HG03521 (cell line): ENCODE measurements at regions not wholly inside any gene's neighbourhood (a gene's known extent, or its start where the extent isn't known, plus 50 kb on each side); places are given as distances from the start of the nearest gene placed in this dataset.
A peak's percentile ranks its signal among the peaks of the same experiment; 100 is the strongest.
"Not testable (repeated sequence)": the region's sequence is repeated elsewhere in the genome, so short reads cannot be mapped to it uniquely, and the experiment has no call there.

Experiments
- ATAC-seq: cut with Tn5 transposase; IDR thresholded peaks from one replicate; pipeline ENCODE4 v1.9.1; 2021; ENCODE audit warnings: mild to moderate bottlenecking, moderate library complexity; ENCODE audit not compliant: unreplicated experiment

DNA sequence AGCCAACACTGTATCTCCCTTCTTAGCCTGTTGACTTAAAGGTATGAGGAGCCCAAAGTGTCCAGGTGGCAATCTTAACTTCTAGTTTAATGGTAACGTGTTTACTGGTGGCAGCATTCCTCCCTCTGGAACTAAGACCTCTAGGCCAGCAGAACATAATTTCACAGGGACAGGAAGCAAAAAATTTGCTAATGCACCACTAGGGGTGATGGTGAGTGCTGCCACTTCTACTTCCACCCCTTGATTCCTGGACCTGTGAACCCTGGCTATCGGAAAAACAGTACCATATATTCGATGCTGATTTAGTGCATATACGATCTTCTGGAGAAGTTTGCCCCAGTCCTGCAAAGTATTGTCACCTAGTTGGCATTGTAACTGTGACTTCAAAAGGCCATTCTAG, 743.2 kb upstream of the RGMB start:
- not testable (repeated sequence) for ATAC-seq

DNA sequence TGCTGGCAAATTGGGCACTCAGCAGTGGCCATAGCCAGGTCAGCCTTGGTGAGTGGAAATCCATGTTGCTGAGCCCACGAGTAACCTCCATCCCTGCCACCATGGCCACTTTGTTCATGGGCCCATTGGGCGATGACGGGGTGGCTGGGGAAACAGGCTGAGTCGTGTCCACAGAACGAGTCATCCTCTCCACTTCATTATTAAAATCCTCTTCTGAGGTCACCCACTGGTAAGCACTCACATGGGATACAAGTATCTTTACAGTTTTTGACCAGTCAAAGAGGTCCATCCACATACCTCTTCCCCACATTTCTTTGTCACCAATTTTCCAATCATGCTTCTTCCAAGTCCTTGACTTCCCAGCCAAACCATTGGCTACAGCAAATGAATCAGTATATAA, 742.4 kb upstream of the RGMB start:
- ATAC-seq, result not testable (repeated sequence)

DNA sequence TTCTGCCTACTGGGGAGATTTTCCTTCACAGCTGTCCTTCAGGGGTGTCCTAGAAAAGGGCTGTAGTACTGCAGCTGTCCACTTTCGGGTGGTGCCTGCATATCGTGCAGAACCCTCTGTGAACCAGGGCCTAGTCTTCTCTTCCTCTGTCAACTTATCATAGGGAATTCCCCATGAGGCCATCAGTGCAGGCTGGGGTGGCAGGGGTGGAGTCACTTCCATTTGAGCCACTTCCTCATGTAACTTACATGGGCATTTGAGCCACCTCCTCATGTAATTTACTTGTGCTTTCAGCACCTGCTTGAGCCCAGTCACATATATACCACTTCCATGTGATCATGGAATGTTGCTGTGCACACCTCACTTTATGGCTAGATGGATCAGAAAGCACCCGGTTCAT, 742.0 kb upstream of the RGMB start:
- no peak for ATAC-seq

DNA sequence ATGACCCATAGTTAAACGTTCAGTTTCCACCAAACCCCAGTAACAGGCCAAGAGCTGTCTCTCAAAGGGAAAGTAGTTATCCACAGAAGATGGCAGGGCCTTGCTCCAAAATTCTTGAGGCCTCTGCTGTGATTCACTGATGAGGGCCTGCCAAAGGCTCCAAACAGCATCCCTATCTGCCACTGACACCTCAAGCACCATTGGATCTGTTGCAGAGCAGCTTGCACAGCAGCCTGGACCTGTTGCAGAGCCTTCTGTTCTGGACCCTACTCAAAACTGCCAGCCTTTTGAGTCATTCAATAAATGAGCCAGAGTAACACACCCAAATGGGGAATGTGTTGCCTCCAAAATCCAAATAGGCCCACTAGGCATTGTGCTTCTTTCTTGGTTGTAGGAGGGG, 741.5 kb upstream of the RGMB start:
- no peak for ATAC-seq

DNA sequence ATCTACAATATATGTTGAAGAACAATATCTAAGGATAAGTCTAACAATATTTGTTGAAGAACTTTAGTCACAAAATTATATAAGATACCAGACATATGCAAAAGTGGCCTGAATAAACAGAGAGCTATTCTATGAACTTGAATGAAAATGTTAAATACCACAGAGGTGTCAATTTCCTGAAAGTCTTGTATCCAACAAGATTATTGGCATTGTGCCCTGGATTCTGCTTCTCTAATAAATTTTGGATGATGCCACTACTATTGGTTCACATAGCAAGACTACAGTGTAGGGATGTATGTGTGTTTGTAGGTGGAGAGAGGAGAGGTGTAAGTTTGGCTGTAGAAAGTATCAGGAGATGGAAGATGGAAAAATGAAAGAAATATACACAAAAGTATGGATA, 731.8 kb upstream of the RGMB start:
- ATAC-seq, result no peak

DNA sequence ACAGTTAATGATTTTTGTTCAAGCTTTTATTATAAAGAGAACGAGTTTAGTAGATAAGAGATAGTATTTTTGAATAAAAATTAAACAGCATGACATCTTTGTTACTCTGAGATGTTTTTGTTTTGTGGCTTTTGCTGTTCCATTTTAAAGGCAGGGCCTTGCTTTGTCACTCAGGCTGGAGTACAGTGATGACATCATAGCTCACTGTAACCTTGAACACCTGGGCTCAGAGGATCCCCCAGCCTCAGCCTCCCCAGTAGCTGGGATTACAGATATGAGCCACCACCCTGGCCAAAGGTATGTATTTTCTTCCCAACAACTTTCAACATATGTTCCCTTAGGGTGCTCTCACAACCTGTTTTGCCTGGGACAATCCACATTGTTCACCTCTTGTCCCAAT, 730.9 kb upstream of the RGMB start:
- no peak for ATAC-seq

DNA sequence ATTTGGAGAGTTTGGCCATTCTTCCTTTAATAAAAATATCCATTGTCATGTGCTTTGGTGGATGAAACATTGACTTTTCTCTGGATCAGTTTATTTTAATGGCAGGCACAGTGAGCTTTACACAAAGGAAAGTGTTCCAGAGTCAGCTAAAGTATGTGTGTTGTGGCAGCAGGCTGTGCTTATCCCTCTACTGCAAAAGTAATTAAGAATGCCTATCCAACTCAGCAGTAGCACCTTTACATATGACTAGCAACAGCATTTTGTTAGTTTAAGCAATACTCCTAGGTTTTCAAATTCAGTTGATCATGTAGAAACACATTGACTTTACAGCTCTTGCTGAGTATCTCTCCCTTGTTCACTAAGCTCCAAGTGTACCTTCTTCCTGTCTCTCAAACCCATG, 730.5 kb upstream of the RGMB start:
- no peak for ATAC-seq

DNA sequence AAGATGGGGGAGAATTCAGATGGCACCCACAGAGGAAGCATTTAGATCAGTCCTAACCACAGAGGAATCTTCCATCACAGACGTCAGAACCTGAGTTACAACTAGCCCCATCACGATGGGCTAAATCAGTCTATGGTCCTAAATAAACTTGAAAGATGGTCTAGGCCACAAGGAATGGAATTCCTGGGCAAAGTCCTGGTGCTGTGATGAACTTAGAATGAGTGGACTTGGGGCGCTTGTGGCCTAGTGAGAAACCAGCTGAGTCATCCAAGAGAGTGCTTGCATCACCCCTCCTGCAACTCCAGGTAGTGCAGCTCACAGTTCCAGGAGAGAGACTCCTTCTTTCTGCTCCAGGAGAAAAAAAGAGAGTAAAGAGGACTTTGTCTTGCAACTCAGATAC, 722.9 kb upstream of the RGMB start:
- no peak for ATAC-seq

DNA sequence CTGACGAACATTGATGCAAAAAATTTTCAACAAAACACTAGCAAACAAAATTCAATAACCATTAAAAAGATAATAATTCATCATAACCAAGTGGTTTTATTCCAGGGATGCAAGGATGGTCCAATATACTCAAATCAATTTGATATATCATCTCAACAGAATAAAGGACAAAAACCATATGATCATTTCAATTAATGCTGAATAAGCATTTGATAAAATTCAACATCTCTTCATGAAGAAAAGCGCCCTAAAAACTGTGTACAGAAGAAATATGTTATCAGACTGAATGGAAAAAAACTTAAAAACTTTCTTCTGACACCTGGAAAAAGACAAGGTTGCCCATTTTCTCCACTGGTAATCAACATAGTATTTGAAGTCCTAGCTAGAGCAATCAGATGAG, 720.3 kb upstream of the RGMB start:
- ATAC-seq, result no peak

DNA sequence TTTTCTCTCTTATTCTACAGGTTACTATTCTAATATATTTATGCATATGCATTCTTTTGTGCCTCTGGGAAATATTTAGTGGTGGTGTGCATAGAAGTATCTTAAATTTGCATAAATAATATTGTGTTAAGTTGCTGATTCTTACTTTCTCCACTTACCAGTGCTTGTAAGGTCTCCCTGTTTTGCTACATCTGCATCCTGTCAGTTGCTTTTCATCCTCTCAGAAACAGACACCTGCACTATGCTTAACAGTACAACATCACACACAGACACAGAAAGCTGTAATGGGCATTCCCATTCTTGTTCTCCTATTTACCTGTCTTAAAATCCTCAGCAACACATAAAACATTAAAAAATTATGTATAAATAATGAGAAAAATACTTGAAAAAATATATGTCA, 713.3 kb upstream of the RGMB start:
- ATAC-seq, result no peak

DNA sequence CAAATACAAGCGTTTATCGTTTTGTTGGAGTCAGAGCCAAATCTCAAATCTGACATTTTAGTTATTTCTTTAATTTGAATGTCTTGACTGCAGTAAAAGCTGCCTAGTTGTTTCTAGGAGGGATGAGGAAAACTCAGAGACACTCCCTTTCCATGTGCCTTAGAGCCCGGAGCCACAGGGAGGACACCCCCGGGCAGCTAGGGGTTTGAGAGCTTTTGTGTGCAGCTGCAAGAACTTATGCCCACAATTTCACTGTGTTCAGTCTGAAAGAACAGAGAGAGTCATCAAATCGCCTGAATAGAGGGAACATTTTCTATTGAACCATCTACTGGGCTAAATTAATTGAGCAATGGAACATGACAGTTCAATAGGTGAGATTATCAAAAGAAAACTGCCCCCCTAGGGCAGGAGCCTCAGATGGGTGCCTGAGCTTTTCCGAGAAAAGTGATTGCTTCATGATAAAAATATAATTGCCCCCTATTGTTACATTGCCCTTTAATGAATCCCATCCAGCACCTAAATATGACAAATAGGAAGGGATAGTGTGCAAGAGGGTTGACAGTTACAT, 709.3 kb upstream of the RGMB start:
- no peak for ATAC-seq

DNA sequence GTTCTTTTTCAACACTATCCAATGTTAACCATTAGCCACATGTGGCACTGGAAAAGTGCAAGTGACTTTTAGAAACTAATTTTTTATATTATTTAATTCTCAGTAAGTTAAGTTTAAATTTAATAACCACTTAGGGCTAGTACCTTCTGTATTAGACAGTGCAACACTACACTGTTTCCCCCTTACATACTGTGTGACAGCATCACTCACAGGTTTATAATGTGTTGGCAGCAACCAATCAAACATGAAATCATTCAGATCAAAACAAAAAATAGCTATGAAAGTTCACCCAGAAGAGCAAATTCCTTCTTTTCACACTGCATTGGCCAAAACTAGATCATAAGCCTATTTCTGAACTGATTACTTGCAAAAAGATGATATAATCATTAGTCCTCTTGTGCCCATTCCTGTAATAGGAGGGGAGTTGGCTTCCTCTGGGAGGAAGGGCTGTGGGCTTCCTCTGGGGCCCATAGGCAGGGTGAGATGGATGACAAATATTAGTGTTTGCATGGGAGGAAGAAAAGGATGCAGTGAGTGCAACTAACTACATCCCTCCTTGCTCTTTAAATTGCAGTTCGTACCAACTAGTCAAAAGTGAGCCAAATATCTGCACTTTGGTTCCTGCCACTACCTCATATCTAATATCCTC, 708.1 kb upstream of the RGMB start:
- ATAC-seq, result no peak

DNA sequence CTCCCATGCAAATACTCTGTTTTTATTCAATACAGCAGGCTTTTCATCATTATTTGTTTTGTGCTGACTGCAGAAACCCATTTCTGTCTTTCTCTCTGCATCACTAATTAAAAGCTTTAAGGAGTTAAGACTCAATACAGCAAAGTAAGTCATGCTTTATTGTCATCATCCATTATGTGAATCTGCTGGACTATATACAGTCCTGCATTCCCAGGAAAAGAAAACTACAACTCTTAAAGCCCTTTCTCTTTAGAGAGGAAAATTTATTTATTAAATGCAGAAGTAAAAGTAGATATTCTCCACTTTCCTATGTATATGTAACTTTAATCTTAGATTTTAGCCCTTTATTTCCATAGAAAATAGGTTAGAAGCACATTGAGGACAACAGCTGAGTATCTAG, 706.6 kb upstream of the RGMB start:
- no peak for ATAC-seq

DNA sequence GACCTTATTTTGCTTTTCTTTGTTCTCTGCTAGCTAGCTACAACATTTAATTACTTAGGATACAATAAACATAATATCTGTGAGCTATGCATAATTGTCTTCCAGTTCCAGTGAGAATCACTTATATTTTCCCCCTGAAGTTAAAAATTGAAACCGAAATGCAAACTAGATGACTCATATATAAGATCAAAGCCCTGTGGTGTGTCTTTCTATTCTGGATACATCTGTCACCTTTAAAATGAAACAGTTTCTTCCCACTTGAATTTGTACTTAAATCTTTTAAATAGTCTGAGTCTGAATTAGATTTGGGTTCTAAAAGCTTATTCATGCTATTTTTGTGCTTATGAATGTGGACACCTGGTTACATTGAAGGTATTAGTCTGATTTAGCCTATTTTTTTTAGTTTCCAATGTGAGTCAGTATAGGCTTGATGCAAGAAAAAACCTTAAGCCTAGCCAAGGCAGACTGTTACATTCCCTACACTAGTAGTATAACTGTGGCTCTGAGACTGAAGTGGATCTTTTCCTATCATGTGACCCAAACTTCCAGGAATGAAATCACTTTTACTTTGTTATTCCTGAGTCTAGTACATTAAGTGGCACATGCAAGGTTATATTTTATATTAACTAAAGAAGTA, 703.5 kb upstream of the RGMB start:
- peak; percentile 80 for ATAC-seq

DNA sequence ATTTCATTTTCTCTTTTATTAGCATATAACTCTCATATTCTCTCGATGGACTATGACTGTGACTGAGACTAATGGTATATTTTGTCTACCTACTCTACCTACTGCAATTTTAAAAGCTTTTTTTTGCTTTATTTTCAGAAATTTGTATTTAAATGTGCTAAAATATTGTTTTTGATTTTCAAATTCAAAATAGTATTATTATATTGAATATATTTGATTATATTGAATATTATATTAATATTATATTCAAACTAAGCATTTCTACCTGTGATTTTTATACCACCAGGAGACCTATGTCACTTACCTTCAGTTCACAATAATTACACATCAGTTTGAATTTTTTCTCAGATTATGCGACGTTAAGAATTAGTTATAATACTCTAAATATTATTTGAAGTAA, 700.5 kb upstream of the RGMB start:
- ATAC-seq, result no peak

DNA sequence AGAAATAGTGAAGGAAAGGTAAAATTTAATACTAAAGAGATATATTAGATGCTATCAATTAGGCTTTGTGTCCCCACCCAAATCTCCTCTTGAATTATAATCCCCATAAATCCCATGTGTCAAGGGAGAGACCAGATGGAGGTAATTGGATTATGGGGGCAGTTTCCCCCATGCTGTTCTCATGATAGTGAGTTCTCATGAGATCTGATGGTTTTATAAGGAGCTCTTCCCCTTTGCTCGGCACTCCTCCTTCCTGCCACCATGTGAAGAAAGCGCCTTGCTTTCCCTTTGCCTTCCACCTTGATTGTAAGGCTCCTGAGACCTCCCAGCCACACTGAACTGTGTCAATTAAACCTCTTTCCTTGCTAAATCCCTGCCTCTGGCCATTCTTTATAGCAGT, 697.0 kb upstream of the RGMB start:
- no peak for ATAC-seq

DNA sequence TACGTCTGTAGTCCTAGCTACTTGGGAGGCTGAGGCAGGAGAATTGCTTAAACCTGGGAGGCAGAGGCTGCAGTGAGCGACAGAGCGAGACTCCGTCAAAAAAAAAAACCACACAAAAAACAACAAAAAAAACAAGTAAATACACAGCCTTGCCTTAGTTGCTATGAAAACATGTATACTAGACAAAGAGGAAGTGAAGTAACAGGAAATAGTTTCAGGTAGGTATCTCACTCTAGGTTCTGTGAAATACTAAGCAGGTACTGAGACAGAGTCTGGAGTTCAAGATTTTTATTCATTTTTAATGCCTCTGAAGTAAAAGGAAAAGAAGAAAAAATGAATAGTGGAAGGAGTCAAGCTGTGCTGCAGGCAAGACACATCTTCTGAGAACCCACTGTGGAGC, 687.9 kb upstream of the RGMB start:
- ATAC-seq, result no peak

DNA sequence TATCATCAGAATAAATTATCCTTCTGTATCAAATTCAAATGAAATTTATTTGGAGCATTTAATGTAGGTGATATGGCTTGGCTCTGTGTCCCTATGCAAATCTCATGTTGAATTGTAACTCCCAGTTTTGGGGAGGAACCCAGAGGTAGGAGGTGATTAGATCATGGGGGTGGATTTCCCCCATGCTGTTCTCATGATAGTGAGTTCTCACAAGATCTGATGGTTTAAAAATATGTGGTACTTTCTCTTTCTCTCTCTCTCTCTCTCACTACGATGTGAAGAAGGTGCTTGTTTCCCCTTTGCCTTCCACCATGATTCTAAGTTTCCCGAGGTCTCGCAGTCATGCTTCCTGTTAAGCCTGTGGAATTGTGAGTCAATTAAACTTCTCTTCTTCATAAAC, 678.4 kb upstream of the RGMB start:
- ATAC-seq, result no peak

DNA sequence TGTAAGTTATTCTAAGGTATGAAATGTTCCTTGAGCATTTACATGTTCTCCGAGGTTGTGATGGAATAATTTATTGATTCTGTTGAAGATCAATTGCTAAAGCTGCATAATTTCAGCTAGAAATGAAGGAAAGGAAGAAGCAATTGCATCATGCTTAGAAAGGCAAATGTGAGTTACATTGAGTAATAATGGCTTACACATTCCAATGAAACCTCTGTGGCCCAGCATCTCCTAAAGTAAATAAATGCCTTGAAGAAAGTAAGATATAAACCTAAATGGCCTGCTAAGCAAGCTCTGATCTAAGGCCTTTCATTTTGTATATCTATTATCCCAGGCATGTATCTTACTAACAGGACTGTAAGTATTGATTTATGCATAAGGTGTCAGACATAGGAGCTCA, 677.3 kb upstream of the RGMB start:
- ATAC-seq, result no peak

DNA sequence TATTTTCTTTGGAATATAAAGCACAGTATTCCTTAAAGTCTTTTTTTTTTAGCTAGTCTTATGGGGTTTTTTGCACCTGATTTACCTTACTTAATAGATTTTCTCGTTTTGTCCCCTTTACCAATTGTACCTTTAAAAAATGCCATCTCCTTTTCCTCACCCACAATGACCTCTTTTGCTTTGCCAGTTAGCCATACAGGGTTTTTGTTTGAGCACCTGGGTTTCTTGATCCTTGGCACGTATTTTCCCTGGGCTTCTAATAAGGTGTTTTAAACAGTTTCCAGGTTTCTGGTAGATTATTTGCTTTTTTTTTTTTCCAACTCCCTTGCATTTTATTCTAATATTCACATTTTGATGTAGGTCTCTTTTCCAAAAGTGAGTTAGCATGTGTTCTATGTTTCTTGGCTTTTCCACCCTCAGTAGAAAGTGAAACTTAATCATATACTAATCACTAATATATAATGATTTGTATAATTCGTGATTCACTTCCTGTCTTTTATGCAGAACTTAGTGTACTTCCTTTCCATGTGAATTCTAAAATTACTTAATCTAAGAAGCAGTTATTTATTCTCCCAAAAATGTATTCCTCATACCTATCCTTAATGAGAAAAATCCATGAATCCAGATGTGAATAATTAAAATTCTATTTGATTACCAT, 673.9 kb upstream of the RGMB start:
- no peak for ATAC-seq

DNA sequence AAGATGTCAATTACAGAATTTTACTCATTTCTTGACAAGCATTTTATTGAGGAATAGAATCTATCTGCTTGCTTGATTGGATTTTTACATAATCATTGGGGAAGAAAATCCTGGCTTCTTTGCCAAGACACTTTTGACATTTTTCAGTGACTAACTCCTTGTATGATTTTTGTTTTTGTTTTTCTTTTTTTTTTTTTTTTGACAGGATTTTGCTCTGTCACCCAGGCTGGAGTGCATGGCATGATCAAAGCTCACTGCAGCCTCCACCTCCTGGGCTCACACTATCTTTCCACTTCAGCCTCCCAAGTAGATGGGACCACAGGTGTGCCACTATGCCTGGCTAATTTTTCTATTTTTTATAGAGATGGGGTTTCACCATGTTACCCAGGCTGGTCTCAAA, 672.3 kb upstream of the RGMB start:
- no peak for ATAC-seq

DNA sequence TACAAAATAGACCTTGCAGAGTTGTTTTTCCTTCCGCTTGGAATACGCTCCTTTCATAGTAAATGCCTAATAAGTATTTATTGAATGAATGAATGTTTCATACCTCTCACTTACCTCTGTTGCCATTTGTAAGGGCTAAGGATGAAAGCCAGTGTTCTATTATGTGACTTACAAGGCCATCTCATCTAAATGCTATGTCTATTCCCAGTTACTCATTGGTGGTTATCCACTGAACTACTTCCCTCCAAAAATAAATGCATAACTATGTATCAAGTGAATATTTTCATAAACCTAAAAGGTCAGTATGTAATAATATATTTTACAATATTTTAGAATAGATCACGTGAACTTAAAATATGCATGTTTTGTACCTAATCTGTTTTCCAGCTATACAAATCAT, 670.5 kb upstream of the RGMB start:
- ATAC-seq, result no peak
